H1 (cell line): ENCODE measurements at regions not wholly inside any gene's neighbourhood (a gene's known extent, or its start where the extent isn't known, plus 50 kb on each side); places are given as distances from the start of the nearest gene placed in this dataset.
"Not testable (repeated sequence)": the region's sequence is repeated elsewhere in the genome, so short reads cannot be mapped to it uniquely, and the experiment has no call there.

Source experiments
- CTCF ChIA-PET: fragments of 300-600 bp; sonication (Branson Sonifier 250); formaldehyde crosslinking; loops from one replicate; lab custom pipeline; 2021; ENCODE audit not compliant: partially characterized antibody; lab: Charles Lee
- POLR2A ChIA-PET: fragments of 300-600 bp; sonication (Branson Sonifier 250); formaldehyde crosslinking; loops from one replicate; lab custom pipeline; 2021; ENCODE audit warnings: inconsistent platforms; ENCODE audit not compliant: partially characterized antibody; lab: Charles Lee
- DNase-seq, 2 experiments: peaks; one replicate each; pipeline versions ENCODE4 v3.0.0 to v3.0.0-alpha.2; 2010 to 2022; ENCODE audit warnings: low spot score in 2 of 2, low read depth in 1 of 2, mixed read lengths in 1 of 2
- FAIRE-seq: peaks from 2 replicates; lab custom pipeline; 2011; peaks lifted over from hg19 to GRCh38; lab: Jason Lieb, UNC
- H2AFZ ChIP-seq: 2 replicates; pipeline ENCODE4 v1.8.1; 2012; ENCODE audit warnings: low read length, inconsistent platforms
- H2AK5ac ChIP-seq: 2 replicates; pipeline ENCODE4 v1.6.1; 2013; ENCODE audit warnings: low read depth, low read length
- H2BK120ac ChIP-seq: replicated peaks from 2 replicates; pipeline ENCODE3; 2013; ENCODE audit warnings: low read depth, low read length, inconsistent platforms
- H2BK12ac ChIP-seq: 2 replicates; pipeline ENCODE4 v1.6.1; 2013; ENCODE audit warnings: low read depth, low read length
- H2BK15ac ChIP-seq: 2 replicates; pipeline ENCODE4 v1.6.1; 2013; ENCODE audit warnings: low read length
- H2BK20ac ChIP-seq: 2 replicates; pipeline ENCODE4 v1.6.1; 2013; ENCODE audit warnings: low read length
- H2BK5ac ChIP-seq: 2 replicates; pipeline ENCODE4 v1.6.1; 2013; ENCODE audit warnings: low read depth, low read length
- H3K14ac ChIP-seq: 2 replicates; pipeline ENCODE4 v1.6.1; 2013; ENCODE audit warnings: inconsistent platforms; ENCODE audit not compliant: insufficient read length
- H3K18ac ChIP-seq: 2 replicates; pipeline ENCODE4 v1.6.1; 2013; ENCODE audit warnings: low read length; ENCODE audit errors: extremely low read depth
- H3K23ac ChIP-seq: 2 replicates; pipeline ENCODE4 v1.6.1; 2013; ENCODE audit warnings: inconsistent platforms; ENCODE audit not compliant: insufficient read length
- H3K23me2 ChIP-seq: 2 replicates; pipeline ENCODE4 v1.6.1; 2013; ENCODE audit warnings: low read depth, low read length
- H3K27ac ChIP-seq: 2 replicates; pipeline ENCODE4 v1.6.1; 2011; ENCODE audit warnings: low read depth, low read length, inconsistent platforms
- H3K27me3 ChIP-seq, 4 experiments: replicated peaks in 1 of 4; 1 replicate in 1 of 4; 2 replicates in 3 of 4; pipeline versions ENCODE4 v1.6.1 to v1.8.1; 2011 to 2013; ENCODE audit warnings: low read length in 3 of 4, mild to moderate bottlenecking in 3 of 4, inconsistent platforms in 2 of 4, mixed read lengths in 2 of 4, moderate library complexity in 1 of 4; ENCODE audit not compliant: control insufficient read depth in 3 of 4, insufficient read depth in 3 of 4; ENCODE audit errors: extremely low read depth in 1 of 4
- H3K36me3 ChIP-seq, 4 experiments: 2 replicates each; pipeline versions ENCODE4 v1.6.1 to v1.8.1; 2011 to 2013; ENCODE audit warnings: mild to moderate bottlenecking in 4 of 4, low read length in 3 of 4, moderate library complexity in 2 of 4, control low read depth in 1 of 4, inconsistent platforms in 1 of 4; ENCODE audit not compliant: insufficient read depth in 4 of 4, control insufficient read depth in 2 of 4
- H3K4ac ChIP-seq: replicated peaks from 2 replicates; pipeline ENCODE3; 2013; ENCODE audit warnings: low read length, low read depth, mixed read lengths, inconsistent platforms; ENCODE audit not compliant: insufficient read length
- H3K4me1 ChIP-seq, 4 experiments: replicated peaks in 1 of 4; 1 replicate in 1 of 4; 2 replicates in 3 of 4; pipeline versions ENCODE4 v1.6.1 to v1.8.1; 2011 to 2013; ENCODE audit warnings: low read length in 3 of 4, inconsistent platforms in 2 of 4, mixed read lengths in 1 of 4; ENCODE audit not compliant: insufficient read depth in 4 of 4, control insufficient read depth in 3 of 4
- H3K4me2 ChIP-seq, 2 experiments: 2 replicates each; pipeline versions ENCODE4 v1.6.1 to v1.8.1; 2011 to 2013; ENCODE audit warnings: low read depth in 2 of 2, low read length in 2 of 2, control low read depth in 1 of 2, inconsistent platforms in 1 of 2, mild to moderate bottlenecking in 1 of 2; ENCODE audit not compliant: insufficient read depth in 1 of 2
- H3K4me3 ChIP-seq, 4 experiments: fragments of 200-600, 300-600 bp in 1 of 4; sonication (generic), shearing (Covaris generic), sonication (Bioruptor Twin) in 1 of 4; 2 replicates each; pipeline versions ENCODE4 v1.5.1 to v1.8.1; 2011 to 2016; ENCODE audit warnings: low read length in 4 of 4, low read depth in 3 of 4, control low read depth in 2 of 4, inconsistent platforms in 2 of 4, mild to moderate bottlenecking in 2 of 4, mixed read lengths in 1 of 4, moderate library complexity in 1 of 4; ENCODE audit not compliant: insufficient read depth in 2 of 4; ENCODE audit errors: extremely low read depth in 1 of 4
- H3K56ac ChIP-seq: replicated peaks from 2 replicates; pipeline ENCODE3; 2013; ENCODE audit warnings: low read depth, mild to moderate bottlenecking, mixed read lengths, low read length, inconsistent platforms; ENCODE audit not compliant: insufficient read length
- H3K79me1 ChIP-seq: 2 replicates; pipeline ENCODE4 v1.6.1; 2013; ENCODE audit warnings: low read depth, low read length, control low read depth
- H3K79me2 ChIP-seq, 2 experiments: 2 replicates each; pipeline versions ENCODE4 v1.6.1 to v1.8.1; 2012 to 2013; ENCODE audit warnings: low read length in 2 of 2, mild to moderate bottlenecking in 2 of 2, inconsistent platforms in 1 of 2; ENCODE audit not compliant: insufficient read depth in 2 of 2, control insufficient read depth in 1 of 2
- H3K9ac ChIP-seq, 4 experiments: replicated peaks in 1 of 4; 1 replicate in 1 of 4; 2 replicates in 3 of 4; pipeline versions ENCODE4 v1.6.1 to v1.8.1; 2011 to 2013; ENCODE audit warnings: low read depth in 3 of 4, low read length in 3 of 4, control low read depth in 2 of 4, mild to moderate bottlenecking in 2 of 4, moderate library complexity in 2 of 4, inconsistent platforms in 1 of 4; ENCODE audit errors: extremely low read depth in 1 of 4
- H3K9me3 ChIP-seq, 2 experiments: 2 replicates each; pipeline versions ENCODE4 v1.6.1 to v1.8.1; 2012 to 2013; ENCODE audit warnings: mild to moderate bottlenecking in 2 of 2, moderate library complexity in 2 of 2, control low read depth in 1 of 2, inconsistent platforms in 1 of 2, low read depth in 1 of 2, low read length in 1 of 2, mixed read lengths in 1 of 2; ENCODE audit not compliant: insufficient read depth in 2 of 2
- H4K20me1 ChIP-seq, 2 experiments: replicated peaks in 1 of 2; 2 replicates each; pipeline versions ENCODE3 to v1.8.1; 2011 to 2013; ENCODE audit warnings: inconsistent platforms in 2 of 2, low read length in 2 of 2, mild to moderate bottlenecking in 1 of 2; ENCODE audit not compliant: insufficient read depth in 2 of 2, control insufficient read depth in 1 of 2
- H4K5ac ChIP-seq: 2 replicates; pipeline ENCODE4 v1.6.1; 2013; ENCODE audit warnings: low read length, low read depth, mixed read lengths, inconsistent platforms; ENCODE audit not compliant: insufficient read length
- H4K8ac ChIP-seq: 2 replicates; pipeline ENCODE4 v1.8.0; 2013; ENCODE audit warnings: mild to moderate bottlenecking, moderate library complexity, low read length, inconsistent platforms; ENCODE audit not compliant: insufficient read depth; ENCODE audit errors: extremely low read depth
- H4K91ac ChIP-seq: replicated peaks from 2 replicates; pipeline ENCODE3; 2013; ENCODE audit warnings: low read length, mixed read lengths, inconsistent platforms; ENCODE audit not compliant: insufficient read length
- WGBS, 2 experiments: shearing (Covaris generic) in 1 of 2; methylation state at CpG; one replicate each; pipeline versions ENCODE4 v1.1.6 to v1.1.7; 2013 to 2015; ENCODE audit warnings: low lambda C conversion rate in 2 of 2, mixed read lengths in 2 of 2, inconsistent platforms in 1 of 2, low coverage in 1 of 2, missing lambda C conversion rate in 1 of 2; ENCODE audit not compliant: insufficient replicate concordance in 2 of 2, insufficient coverage in 1 of 2, insufficient read length in 1 of 2; ENCODE audit errors: extremely low coverage in 1 of 2, missing lambda C conversion rate in 1 of 2; 5-methylcytosine and 5-hydroxymethylcytosine counted together

DNA sequence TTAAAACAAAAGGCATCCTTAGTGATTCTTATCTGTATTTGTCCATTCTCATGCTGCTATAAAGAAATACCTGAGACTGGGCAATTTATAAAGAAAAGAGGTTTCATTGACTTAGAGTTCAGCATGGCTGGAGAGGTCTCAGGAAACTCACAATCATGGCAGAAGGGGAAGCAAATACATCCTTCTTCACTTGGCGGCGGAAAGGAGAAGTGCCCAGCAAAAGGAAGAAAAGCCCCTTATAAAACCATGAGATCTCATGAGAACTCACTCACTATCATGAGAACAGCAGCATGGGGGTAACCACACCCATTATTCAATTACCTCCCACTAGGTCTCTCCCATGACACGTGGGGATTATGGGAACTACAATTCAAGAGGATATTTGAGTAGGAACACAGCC lies 271.1 kb upstream of the PRKD1 start:
- H3K4me1 ChIP-seq, H2BK120ac ChIP-seq, H4K5ac ChIP-seq, H3K79me1 ChIP-seq, H3K4me2 ChIP-seq, H2BK20ac ChIP-seq, H4K20me1 ChIP-seq, H3K23me2 ChIP-seq, H4K91ac ChIP-seq, H3K36me3 ChIP-seq, H3K9me3 ChIP-seq, H2BK12ac ChIP-seq, H3K27me3 ChIP-seq, H3K79me2 ChIP-seq, H3K56ac ChIP-seq, CTCF ChIA-PET, H3K4ac ChIP-seq, H2AK5ac ChIP-seq, FAIRE-seq, H3K14ac ChIP-seq, DNase-seq, H2BK5ac ChIP-seq, H3K9ac ChIP-seq, H3K23ac ChIP-seq, H3K27ac ChIP-seq, H4K8ac ChIP-seq, H3K18ac ChIP-seq, H3K4me3 ChIP-seq, POLR2A ChIA-PET, H2BK15ac ChIP-seq, H2AFZ ChIP-seq: not testable (repeated sequence)
- WGBS, 2 experiments = 91% methylated on average over 3 of the region's 3 CpGs; no CpG with 5 or more reads in 1 of the 2 experiments
